HG02840 (cell line): ENCODE measurements at regions not wholly inside any gene's neighbourhood (a gene's known extent, or its start where the extent isn't known, plus 50 kb on each side); places are given as distances from the start of the nearest gene placed in this dataset.
A peak's percentile ranks its signal among the peaks of the same experiment; 100 is the strongest.
"Not testable (repeated sequence)": the region's sequence is repeated elsewhere in the genome, so short reads cannot be mapped to it uniquely, and the experiment has no call there.

Experiments used
- ATAC-seq: cut with Tn5 transposase; IDR thresholded peaks from one replicate; pipeline ENCODE4 v1.9.1; 2021; ENCODE audit warnings: mild to moderate bottlenecking, moderate library complexity, moderate number of reproducible peaks; ENCODE audit not compliant: unreplicated experiment, low FRiP score

GRCh38 chr6:126199466-126199865, 140.4 kb upstream of the CENPW start:
- no peak for ATAC-seq

GRCh38 chr6:126202707-126203106, 137.2 kb upstream of the CENPW start:
- no peak for ATAC-seq

GRCh38 chr6:126204126-126204525, 135.8 kb upstream of the CENPW start:
- ATAC-seq = no peak

- no peak for ATAC-seq
Observed at GRCh38 chr6:126204598-126204997, 135.3 kb upstream of the CENPW start.

GRCh38 chr6:126206504-126207246, 133.2 kb upstream of the CENPW start:
- ATAC-seq = no peak

- no peak for ATAC-seq
Observed at GRCh38 chr6:126210398-126211075, 129.4 kb upstream of the CENPW start.

GRCh38 chr6:126217497-126217896, 122.4 kb upstream of the CENPW start:
- ATAC-seq = no peak

- ATAC-seq = not testable (repeated sequence)
Observed at GRCh38 chr6:126220901-126221300, 119.0 kb upstream of the CENPW start.

- no peak for ATAC-seq
Observed at GRCh38 chr6:126227833-126228702, 111.8 kb upstream of the CENPW start.

GRCh38 chr6:126232671-126233070, 107.2 kb upstream of the CENPW start:
- no peak for ATAC-seq

GRCh38 chr6:126233192-126233591, 106.7 kb upstream of the CENPW start:
- no peak for ATAC-seq

GRCh38 chr6:126235363-126235762, 104.6 kb upstream of the CENPW start:
- ATAC-seq = no peak

- no peak for ATAC-seq
Observed at GRCh38 chr6:126245077-126245476, 94.8 kb upstream of the CENPW start.

GRCh38 chr6:126252154-126252553, 87.8 kb upstream of the CENPW start:
- no peak for ATAC-seq

GRCh38 chr6:126253431-126253830, 86.5 kb upstream of the CENPW start:
- no peak for ATAC-seq

- no peak for ATAC-seq
Observed at GRCh38 chr6:126258150-126258549, 81.8 kb upstream of the CENPW start.

- no peak for ATAC-seq
Observed at GRCh38 chr6:126261792-126262421, 78.0 kb upstream of the CENPW start.

- no peak for ATAC-seq
Observed at GRCh38 chr6:126264265-126264664, 75.7 kb upstream of the CENPW start.

GRCh38 chr6:126266664-126267063, 73.3 kb upstream of the CENPW start:
- no peak for ATAC-seq

GRCh38 chr6:126267626-126268025, 72.3 kb upstream of the CENPW start:
- ATAC-seq = no peak

GRCh38 chr6:126268092-126268491, 71.8 kb upstream of the CENPW start:
- ATAC-seq = peak; percentile 65
